A204.1 (cell line): ENCODE measurements at regions not wholly inside any gene's neighbourhood (a gene's known extent, or its start where the extent isn't known, plus 50 kb on each side); places are given as distances from the start of the nearest gene placed in this dataset.
"Not testable (repeated sequence)": the region's sequence is repeated elsewhere in the genome, so short reads cannot be mapped to it uniquely, and the experiment has no call there.

Experiments
- FAIRE-seq: peaks from 2 replicates; lab custom pipeline; 2012; peaks lifted over from hg19 to GRCh38; lab: Jason Lieb, UNC

DNA sequence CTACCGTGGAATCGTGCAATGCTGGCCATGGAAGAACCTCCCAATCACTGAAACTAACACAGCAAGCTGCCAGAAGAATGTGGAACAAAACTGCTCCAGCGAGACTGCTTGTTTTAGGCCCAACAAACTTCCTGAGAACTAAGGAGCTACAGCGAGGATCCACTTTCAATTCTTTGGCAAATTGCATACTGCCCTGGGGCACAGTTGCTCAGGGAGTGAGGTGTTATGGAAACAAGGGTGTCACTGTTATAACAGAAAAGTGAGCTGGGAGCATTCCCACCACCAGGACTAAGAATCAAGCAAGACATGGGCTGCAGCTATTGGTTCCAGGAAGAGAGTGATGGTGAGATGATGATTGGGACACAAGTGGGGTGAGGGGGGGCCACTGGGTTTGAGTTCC is 1606.1 kb upstream of the FLRT2 start:
- FAIRE-seq, result no peak

DNA sequence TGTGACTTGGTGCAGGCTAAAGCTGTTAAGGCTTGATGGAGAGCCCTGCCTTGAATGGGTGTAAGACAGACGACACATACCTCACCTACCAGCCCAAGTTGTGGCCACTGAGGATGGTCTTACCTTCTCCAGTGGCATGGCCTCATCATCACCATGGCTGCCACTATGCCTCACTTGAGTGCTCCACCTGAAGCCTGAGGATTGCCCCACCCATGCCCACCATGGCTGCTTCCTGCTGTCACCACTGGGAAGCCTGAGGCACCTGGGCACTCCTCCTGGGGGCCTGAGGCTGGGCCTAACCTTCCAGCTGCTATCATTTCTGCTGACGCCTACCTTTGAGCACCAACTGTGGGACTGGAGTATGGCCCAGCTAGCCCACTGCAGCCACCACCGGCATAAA is 1605.7 kb upstream of the FLRT2 start:
- FAIRE-seq, result no peak

DNA sequence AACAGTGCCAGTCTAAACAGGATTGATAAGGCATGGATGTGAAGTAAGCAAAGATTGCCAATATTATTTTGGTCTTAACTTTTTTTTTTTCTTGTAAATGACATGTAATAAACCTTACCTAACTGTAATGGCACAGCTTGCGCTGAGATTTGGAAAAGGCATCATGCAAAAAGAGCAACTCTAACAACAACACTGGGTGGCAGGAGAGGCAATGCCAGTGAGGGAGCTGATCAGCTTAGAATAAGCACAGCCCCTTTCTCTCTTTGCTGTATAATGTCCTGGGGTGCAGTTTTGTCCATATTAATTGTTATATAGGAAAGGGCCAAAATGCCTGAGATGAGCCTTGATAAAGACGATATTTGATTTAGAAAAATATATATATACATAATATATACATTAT is 1589.7 kb upstream of the FLRT2 start:
- no peak for FAIRE-seq

DNA sequence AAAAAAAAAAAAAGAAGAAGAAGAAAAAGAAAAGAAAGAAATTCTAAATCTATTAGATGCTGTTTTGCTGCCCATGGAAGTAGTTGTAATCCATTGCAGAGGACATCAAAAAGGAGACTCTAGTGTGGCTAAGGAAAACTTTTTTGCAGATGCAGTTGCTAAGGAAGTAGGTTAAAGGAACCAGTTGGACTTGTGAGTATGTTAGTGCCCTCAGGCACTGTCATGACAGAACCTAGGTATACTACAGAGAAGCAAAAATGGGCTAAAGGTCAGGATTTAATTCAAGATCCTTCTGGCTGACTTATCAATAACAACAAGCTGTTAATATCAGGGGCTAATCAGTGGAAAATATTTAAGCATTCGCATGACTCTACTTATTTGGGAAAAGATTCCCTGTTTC is 1571.6 kb upstream of the FLRT2 start:
- no peak for FAIRE-seq

DNA sequence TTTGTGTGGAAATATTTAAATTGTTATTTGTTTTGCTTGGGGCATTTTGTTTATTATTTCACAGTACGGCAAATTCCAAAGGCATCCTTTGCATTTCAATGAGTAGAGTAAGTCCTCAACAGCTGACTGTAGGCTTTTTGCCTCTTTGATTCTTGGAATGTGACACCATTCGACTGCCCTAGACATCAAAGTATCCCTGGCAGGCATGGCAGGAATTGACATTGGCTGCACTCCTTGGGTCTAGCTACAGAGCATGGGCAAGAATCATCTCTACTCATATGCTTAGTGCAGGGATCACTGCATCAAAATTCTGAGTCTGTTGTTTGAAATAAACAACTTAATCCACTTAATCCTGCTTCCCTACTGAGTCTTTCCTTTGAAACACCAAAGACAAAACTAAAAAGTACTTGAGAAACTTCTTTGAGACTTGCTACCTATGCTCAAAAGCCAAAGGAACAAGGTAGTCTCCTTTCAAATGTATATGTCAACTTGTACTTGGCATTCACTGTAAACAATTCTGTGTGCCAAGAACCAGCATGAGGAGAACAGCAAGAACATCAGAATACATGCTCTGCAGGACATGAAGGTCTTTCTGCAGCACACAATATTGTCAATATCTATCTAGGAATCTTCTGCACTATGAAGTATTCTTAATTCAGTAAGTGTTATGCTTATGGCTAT is 1569.0 kb upstream of the FLRT2 start:
- no peak for FAIRE-seq

DNA sequence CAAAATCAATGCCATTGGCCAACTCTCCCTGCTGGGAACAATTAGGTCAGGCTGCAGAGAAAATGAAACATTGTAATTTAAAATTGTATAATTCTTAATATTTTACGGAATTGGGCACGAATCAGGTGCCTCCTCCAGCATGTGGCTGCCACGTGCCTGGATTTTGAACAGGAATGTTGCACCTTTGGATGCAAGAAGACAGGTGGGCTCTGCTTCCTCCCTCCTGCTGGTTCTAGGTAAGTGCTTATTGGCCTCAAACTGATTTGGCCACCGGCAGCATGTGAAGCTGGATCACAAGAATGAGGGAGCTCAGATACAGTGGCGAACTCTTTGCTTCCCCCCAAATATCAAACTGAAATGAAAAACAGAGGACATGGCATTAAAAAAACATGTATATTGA is 1559.9 kb upstream of the FLRT2 start:
- no peak for FAIRE-seq

DNA sequence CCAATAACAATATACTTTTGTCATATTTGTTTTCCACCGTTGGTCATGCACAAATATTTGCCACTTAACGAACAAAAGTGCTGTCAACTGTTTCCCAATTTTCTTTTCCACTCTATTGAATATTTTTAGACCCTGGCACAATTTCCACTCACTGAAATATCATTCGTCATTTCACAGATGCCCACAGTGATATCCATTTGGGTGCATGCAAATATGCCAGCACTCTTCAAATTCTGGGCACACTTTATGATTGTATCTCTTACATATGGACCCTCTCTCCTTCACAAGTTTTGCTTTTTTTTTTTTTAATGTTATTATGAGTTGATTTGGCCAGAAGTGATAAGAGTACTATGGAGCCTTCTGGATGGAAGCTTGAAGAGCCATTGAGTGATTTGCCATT is 1557.3 kb upstream of the FLRT2 start:
- FAIRE-seq, result no peak

DNA sequence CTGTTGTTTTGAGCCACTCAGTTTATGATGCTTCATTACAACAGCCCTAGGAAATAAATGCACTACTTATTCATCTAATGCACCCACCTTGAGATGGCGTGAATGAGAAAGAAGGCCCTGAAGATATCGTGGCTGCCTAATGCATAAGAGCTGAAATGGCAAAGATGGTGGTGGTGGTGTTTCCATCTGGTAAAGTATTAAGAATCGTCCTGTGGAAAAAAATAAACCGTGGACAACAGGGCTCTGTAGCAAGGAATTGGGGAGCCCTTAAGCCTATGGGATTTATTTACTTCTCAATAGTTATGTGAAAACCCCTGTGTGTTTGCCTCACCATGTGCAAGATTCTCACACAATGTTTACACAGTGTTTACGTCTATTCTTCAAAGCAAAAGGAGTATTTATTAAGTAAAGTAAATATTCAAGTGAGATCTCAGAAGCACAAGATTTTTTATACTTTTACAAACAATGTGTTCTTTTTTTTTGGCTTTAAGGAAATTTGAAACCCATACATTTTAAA is 1555.2 kb upstream of the FLRT2 start:
- FAIRE-seq, result no peak

DNA sequence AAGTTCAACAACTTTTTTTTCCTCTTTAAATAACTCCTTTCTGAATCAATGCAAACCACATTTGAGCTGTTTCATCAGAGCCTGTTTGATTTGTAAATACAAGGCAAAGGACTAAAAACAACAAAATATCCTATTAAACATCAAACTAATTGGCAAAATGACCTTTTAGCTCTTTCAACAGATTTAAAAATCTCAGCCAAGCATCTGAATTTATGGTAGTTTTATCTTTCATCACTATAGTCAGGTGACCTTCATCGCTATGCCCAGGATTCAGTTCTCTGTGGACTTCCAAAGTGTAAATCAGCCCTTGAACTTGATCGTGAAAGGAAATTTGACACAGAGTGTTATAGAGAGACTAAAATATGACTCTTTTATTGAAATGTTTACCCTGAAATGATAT is 1554.5 kb upstream of the FLRT2 start:
- no peak for FAIRE-seq

DNA sequence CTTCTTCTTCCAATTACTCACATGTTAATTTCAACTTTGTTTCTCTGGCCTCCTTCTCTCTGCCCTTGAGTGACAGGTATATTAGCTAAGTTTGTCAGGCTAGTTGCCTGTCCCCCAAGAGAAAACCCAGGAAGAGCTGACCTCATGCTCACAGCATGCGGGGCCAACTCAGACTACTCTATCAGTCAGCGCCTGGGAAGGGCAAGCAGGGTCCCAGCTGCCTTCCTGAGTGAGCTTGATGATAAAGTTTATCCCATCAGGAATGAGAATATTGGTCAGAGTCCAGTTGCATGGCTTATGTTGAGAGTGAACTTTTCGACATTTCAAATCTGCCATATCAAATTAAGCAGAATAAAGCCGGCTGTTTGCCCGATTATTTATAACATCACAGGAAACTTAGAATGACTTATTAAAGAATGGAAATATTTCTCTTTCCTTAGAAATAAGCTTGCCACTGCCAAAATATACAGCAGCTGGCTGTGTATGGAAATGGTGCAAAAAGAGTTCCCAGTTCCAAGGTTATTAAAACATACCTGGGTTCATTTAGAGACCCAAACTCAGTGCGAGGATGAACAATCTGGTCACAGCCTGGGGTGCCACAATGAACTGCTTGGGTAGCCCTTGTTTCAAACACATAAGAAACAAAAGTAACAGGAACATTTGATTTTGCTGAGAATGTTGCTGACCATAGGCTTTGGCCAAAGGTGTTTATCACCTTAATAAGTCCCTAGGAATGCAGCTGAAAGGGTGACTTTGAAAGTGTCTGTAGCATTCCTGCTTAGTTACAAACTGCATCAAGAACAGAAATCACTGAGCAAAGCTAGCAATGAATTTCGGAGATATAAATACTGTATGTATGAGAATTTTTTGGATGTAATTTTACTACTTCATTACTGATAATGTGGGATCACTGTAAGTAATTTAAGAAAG is 1553.8 kb upstream of the FLRT2 start:
- no peak for FAIRE-seq

DNA sequence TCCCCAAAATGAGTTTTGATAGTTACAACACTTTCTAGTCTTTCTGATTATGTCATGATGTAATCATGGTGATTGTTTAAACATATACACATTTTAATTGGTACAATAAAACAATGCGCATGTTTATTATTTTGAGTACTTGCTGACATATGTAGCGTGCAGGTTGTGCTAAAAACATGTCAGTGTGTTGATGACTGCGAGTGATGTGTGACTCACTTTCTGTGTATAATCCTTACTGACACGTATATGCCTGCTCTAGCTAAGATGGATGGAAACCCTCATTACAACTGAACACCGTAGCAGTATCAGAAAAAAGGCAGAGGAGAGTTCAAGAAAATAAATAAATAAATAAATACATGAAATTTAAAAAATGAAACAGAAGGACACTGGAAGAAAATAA is 1552.4 kb upstream of the FLRT2 start:
- FAIRE-seq, result no peak

DNA sequence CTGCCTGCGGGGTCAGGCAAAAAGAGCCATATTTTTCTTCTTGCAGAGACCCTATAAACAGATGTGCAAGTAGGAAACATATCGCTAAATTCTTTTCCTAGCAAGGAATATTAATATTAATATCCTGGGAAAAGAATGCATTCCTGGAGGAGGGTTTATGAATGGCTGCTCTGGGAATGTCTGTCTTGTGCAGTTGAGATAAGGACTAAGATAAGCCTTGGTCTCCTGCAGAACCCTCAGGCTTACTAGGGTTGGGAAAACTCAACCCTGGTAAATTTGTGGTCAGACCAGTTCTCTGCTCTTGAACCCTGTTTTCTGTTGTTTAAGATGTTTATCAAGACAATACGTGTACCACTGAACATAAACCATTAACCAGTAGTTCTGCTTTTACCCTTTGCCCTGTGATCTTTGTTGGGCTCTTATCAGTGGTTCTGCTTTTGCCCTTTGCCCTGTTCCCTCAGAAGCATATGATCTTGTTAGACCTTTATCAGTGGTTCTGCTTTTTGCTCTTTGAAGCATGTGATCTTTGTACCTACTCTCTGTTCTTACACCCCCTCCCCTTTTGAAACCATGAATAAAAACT is 1548.2 kb upstream of the FLRT2 start:
- not testable (repeated sequence) for FAIRE-seq

DNA sequence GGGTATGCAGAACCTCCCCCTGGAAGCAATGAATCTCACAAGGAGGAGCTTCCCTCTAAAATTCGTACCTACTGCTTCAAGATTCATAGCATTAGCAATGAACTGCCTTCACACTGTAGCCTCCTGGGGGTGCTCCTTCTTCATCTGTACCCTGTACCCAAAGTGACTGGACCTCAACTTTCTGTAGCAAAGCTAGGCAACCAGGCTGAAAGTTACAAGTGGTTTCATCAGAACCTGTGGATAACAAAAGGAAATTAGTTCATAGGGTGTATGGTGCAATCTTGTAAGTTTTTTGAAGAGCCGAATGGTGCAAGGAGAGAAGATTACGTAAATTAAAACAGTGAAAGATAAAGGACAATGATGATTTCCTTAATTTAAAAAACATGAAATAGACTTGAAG is 1541.7 kb upstream of the FLRT2 start:
- FAIRE-seq, result no peak

DNA sequence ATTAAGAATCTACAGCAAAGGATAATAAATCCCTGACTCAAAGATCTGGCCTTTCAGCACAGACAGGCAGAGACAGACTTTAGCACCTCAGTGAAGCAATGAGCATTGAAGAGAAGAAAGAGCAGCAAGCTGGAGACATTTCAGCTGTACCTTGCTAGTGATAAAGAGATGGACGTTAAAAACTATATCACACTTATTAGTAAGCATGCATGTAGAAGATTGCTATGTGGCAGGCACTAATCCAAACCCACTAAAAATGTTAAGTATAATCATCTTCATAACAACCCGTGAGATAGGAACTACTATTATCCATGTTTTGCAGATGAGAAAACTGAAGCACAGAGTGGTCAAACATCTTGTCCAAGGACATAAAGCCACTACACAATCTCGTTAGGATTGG is 1538.3 kb upstream of the FLRT2 start:
- FAIRE-seq, result no peak

DNA sequence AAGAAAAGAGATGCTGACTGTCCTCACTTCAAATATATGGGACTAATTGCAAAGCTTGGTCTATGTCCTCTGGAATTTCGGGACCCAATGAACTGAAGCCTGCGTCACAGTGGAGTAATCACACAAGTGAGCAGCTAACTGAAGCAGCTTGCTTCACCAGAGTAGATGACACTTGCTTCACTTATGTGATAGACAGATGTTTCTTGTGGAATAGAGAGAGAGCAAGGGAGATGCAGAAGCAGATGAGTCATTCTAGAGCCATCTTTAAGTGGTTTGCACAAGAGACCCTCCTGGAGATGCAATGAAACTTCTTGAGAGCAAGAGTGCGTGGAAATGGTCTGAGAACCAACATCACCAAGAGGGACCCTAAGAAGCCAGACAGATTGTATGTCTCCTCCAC is 1537.1 kb upstream of the FLRT2 start:
- FAIRE-seq, result no peak

DNA sequence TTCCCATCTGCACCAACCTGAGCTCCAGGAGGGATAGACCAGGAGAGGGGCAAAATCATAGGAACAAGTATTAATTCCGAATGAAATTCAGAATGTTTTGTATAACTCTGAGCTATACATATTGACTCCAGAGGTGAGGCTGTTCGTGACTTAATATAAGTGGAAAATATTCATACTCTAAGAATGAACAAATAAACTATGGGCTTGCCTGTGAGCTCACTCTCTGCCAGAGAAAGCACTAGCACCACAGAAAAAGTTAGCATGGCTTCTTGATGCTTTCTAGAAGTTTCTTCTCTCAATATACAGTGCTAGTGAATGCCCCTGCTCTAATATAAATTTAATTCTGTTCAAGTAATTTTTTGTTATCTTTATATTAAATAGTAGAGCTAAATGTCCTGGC is 1536.4 kb upstream of the FLRT2 start:
- no peak for FAIRE-seq

DNA sequence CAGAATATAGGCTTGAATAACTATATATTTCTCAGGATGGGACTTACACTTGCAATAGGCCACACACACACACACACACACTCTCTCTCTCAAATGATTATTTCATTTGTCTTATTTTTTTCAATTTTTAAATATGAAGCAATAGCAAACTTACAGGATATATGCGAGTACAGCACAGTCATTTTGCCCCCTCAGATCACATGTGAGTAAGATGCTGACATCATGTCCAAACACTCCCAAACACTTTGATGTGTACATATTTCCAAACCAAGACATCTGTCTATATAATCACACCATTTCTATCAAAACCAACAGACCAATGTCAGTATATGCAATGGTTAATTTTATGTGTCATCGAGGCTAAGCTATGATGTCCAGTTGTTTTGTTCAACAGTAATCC is 1535.9 kb upstream of the FLRT2 start:
- no peak for FAIRE-seq

DNA sequence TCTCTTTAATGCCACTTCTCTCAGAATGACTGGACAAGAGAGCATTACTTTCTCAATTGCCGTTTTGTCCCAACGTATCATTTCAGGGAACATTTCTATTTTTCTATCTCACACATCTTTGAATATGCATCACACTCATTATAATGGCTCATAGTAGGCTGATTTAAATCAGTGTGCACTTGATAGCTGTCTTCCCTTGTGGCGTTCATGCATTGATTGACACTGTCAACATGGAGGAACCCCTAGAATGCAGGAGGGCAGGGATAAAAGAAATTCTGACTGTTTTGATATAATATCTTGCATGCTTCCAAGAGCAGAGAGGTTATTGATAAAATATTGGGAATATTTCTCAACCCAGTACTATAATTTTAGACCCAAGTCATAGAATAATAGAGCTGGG is 1528.9 kb upstream of the FLRT2 start:
- FAIRE-seq, result no peak

DNA sequence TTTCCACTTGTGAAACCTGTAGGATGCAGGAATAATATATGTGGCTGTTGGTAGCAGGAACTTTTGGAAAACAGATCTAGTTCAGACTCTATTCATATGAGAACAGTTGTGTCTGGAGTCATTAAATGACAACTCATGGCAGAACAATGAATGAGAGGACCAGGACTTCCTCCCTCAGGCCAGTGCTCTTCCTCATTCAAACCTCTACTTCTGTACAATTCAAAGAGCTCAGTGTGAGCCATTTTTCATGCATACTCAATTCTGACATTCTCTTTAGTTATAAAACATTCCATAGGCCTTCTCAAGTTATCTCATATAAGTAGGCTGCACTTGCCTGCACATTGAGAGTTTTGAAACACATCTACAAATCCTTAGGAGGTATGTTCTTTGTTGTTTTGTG is 1526.6 kb upstream of the FLRT2 start:
- FAIRE-seq, result no peak

DNA sequence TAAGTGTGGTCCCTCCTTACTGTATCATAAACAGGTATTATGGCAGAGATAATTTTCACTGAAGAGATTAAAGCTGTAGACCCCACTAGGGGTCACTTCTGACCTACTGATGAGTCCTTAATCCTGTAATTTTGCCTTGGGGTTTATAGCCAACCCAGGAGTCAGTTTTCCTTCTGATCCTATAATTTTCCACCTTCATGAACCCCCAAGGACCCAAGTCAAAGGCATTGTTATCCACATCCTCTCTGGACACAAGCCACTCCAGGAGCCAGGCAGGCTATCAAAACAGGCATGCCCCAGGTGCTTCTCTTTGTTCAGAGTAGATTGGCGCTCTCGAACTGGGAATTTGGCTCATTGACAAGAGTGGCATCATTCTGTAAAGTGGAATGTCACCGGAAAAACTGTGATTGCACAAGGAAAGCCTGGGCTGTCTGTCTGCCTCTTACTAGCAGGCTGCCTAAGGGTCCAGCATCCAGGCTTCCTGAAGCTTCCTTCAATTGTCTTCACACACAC is 1523.2 kb upstream of the FLRT2 start:
- FAIRE-seq, result no peak

DNA sequence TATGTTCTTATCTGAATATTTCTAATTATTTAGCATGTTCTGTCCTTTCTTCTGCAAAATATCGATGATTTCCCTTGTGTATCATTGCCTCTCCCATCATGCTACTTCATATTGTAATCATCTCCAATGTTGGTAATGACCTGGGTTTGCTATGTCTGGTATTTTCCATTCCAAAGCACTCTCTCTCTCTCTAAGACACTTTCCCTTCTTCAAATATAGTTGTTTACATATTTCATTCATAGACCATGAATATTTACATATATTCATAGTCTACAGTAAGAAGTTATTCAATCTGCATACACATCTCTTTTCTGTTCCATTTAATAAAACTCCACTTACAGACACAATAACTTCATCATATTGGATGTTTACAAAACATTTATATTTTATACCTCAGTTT is 1516.5 kb upstream of the FLRT2 start:
- no peak for FAIRE-seq

DNA sequence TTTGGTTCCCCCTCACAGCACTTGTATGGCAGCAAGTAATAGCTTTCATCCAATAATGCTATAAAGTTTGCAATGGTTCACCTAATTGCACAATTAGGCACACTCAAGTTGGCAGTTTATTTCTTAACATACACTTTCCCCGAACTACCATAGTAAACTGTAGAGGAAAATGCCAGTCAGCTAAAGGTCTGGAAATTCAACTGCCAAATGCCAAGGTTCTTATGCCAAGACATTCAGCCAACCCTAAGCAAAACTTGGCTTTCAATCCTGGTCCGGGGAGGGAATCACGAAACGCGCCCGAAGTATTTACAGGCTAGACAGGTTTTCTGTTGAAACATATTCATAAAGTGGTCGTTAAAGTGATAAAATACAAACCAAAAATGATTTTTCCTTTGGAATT is 1512.4 kb upstream of the FLRT2 start:
- no peak for FAIRE-seq

DNA sequence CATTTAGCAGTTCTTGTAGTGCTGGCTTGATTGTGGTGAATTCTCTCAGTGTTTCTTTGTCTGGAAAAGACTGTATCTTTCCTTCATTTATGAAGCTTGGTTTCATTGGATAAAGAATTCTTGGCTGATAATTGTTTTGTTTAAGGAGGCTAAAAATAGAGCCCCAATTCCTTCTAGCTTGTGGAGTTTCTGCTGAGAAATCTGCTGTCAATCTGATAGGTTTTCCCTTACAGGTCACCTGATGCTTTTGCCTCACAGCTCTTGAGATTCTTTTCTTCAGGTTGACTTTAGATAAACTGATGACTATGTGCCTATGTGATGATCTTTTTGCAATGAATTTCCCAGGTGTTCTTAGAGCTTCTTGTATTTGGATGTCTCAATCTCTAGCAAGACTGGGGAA is 1508.5 kb upstream of the FLRT2 start:
- FAIRE-seq, result no peak
